SIG-M5 treated with dmso at 0.1 percent for 504 hours (cell line): ENCODE measurements at regions not wholly inside any gene's neighbourhood (a gene's known extent, or its start where the extent isn't known, plus 50 kb on each side); places are given as distances from the start of the nearest gene placed in this dataset.

Source experiments
- DNase-seq: peaks from one replicate; lab custom pipeline; 2025; ENCODE audit not compliant: unreplicated experiment; lab: John Stamatoyannopoulos, UW

DNA sequence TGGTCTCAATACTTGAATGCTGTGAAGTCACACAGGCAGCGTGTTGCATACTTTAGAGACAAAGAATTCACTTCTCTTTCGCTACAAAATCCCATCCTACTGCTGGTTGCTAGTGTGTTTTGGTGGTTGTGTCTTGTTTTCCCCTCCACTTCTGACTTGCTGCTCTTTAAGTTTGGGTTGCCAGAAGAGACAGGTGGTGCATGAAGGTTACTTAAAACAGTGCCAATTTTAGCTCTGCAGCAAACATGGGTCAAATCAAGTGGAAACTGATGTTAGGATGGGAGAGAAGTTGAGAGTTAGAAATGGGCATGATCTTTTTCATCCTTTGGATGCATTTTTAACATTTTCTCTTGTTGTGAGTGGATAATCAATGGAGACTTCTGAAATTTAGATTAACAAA is 136.2 kb upstream of the KCNH7 start:
- DNase-seq = no peak

DNA sequence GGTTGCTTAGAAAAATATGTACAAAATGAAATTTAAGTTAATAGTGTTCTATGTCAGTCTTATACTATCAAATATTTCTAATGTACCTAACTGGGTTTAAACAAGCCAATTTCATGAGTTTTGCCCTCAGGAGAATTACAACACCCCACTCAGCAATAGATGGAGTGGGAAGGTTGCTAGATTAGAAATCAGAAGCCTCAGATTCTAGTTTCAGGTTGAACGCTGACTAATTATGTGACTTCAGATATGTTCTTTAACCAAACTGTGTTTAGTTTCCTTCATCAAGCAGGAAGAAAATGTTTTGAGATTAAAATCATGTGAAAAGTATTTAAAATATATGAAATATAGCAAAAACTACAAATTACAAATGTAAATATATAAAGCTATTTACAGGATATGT is 133.8 kb upstream of the KCNH7 start:
- DNase-seq = no peak

DNA sequence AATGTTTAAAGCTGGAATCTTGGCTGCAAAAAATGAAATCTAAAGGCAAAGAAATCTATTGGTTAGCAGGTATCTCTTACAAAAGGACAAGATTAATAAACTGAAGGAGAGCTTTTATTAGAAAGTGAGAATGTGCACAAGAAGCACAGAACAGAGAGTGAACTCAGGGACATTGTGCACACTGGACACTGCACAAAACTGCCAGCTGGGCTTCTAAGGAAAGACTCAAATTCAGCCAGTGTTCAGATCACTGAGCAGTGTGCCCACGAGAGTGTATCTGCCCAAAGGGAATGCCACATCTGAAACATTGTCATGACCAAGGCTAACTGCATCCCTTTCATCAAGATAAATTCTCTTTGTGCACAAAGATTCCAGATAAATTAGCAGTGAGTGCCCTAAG is 129.7 kb upstream of the KCNH7 start:
- DNase-seq = no peak

DNA sequence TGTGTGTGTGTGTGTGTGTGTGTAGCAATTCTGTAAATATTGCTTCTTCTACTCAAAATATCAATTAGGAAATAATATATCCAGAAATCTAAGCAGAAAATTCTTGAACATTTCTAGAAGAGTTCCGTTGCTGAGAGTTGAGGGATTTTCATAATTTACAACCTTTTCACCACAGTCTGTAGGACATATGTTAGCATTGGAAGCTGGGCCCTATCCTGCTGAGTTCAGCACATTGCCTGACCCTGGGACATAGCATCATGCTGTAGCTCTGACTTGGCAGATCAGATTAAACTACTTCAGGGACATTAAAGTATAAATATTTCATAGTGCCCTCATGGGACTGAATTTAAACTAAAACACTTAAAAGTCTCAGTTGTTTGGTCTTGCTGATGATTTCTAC is 129.2 kb upstream of the KCNH7 start:
- no peak for DNase-seq

DNA sequence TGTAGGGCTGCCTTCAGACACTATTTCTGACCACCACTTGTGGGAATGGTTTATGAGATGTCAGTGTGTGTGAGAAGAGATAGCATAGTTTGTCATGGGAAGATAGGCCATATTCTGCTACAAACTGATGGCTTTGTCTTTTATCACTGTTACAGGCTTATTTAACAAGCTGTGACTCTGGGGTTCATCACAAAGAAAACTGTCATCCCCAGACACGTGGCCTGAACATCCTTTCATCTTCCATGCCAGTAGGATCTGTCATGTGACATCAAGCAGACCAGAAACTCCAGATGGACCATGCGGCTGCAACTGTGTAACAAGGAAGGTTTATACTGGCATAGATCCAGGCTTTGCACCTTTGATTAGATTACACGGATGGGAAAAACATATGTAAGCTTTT is 128.6 kb upstream of the KCNH7 start:
- no peak for DNase-seq

DNA sequence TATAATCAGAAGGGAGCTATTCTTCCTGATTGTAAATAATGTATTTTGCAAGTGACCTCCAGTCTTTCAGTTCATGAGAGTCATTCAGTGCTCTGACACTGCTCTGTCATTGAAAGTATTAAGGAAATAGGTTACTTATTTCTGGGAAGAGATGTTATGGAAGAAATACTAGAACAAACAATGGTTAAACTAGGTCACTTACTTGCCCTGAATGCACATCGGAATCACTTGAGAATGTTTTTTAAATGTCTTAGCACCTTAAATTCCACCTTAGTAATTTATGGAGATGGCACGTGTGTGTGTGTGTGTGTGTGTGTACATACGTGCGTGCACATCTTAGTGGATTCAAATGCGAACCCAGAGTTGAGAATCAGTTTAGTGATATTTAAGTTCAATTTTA is 126.6 kb upstream of the KCNH7 start:
- DNase-seq = no peak

DNA sequence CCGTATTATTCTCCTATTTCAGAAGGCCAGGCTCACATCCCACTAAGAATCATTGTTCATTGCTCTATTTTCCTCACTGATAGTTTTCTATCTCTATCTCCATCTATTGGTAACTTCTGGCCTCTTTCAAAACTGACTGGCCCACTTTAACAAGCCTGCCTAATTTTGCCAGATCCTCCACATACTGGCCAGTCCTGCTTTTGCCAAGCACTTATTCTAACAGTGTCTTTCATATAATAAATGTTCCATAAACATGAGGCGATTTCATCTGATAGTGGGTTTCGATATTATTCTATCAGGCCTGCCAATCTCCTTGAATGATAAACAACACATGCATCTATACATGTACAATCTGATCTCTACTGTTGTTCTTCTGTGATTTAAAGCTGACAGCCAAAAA is 125.9 kb upstream of the KCNH7 start:
- no peak for DNase-seq

DNA sequence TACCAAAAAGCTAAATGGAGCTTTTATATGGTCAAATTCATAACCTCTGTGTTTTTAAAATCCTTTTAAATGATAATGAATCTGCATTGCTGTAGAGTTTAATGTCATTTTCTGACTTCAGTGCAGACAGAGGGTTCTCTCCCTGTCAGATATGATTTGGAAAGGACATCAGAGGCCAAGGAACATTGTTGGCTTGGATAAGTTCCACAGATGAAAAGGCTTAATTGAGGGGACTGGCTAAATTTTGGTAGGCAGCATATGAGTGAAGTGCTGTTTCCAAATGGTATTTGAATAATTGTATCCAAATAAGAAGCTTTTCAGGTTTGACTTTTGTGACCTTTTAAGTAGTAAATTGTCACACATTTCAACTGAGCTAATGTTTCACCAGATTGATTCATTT is 124.6 kb upstream of the KCNH7 start:
- no peak for DNase-seq

DNA sequence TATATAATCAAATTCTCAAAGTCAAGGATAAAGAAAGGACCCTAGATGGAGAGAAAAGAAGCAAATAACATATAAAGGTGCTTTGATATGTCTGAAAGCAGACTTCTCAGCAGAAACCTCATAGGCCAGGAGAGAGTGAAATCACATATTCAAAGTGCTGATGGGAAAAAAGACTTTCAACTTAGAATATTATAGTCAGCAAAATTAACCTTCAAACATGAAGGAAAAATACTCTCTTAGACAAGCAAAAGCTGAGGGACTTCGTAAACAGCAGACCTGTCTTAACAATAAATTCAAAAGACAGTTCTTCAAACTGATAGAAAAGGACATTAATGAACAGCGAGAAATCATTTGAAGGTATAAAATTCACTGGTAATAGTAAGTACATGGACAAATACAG is 107.2 kb upstream of the KCNH7 start:
- no peak for DNase-seq

DNA sequence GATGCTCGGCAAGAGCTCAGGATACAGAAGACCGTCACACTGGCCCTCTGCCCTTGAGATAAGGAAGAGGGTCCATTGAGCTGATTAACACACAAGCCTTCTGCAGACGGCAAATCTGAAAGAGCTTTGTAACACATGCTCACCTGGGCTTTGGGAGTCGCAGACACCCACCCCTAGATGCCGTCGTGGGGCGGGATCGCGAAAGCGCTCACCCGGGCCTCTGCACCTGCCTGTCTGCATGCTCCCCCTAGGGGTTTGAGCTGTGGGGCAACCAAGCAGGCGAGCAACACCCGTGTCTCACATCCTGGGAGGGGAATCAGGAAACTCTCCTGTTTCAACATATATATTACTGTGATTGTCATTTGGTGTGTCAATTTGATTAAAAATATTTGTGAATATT is 99.8 kb upstream of the KCNH7 start:
- no peak for DNase-seq

DNA sequence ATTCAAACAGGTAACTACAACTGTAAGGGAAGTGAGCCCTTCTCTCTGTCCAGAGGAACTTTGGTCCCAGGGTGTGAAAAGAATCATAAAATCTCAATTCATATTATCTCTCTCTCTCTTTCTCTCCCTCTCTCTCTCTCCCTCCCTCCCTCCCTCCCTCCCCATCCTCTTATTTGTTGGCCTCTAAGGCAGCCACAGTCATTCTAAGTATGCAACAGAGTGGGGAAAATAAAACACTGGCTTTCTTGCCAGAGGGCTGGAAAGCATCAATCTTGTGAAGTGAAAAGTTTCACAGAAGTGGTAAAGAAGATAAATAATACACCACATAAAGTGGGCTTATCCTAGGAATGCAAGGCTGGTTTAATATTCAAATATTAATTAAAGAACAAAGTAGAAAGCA is 95.6 kb upstream of the KCNH7 start:
- DNase-seq = no peak

DNA sequence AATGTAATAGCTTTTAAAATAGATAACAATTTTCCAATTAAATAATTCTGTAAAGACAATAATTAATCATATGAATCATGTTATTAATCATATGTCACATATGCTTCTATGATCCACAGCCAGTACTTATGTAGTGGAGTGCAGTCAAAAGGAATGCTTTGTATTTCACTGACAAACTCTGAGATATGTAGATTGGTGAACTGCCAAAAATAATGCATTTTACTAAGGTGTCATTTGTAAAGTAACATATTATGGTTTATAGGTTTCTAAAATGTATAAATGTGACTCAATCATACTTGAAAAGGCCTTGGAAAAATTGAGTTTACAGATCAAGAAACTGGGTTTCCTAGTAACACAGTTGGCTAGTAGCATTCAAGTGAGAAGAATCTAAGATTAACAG is 93.8 kb upstream of the KCNH7 start:
- no peak for DNase-seq

DNA sequence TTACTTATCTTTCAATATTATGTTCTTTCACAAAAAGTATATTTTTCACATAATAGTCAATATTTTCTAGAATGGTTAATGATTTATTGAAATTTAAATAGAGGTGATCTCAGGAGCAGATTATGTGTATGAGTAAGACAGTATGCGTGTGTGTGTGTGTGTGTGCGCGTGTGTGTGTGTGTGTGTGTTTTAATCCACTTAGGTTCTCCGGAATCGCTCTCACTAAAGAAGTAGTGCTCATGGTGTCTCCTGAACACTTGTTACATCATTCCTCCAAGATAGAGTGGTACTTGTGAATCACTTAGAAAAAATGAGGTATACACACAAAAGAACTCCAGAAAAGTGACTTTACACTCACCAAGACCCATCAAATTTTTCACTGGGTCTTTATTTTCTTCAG is 91.0 kb upstream of the KCNH7 start:
- DNase-seq = no peak

DNA sequence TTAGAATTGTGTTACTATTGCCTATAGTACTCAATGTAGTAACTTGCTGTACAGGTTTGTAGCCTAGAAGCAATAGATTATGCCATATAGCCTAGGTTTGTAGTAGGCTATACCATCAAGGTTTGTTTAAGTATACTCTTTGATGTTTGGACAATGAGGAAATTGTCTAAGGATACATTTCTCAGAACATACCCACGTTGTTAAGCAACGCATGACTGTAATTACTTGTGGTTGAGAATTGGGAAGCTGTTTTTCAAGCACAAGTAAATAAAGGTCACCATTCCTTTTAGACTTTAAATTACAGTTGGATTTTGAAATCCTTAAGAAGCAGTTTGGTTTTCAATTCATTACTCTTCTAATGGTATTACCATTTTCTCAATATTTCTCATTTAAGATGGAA is 89.8 kb upstream of the KCNH7 start:
- peak; percentile 54 for DNase-seq

DNA sequence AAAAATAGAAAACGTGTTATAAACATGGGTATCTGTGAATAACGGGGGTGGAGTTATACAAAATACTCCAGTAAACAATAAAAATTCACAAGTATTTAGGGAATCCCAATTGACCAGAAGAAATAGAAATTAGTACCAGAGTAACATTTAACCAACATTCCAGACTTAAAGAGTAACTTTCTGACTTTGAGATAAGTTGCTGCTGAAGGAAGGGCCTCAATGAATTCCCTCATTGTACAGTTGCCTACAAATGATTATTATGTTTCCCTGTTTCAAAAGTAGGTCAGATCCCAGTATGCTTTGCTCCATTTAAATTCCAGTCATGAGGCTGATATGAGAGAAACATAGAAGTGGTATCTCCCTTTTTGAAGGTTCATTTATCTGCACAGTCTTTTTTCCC is 88.3 kb upstream of the KCNH7 start:
- DNase-seq = no peak

DNA sequence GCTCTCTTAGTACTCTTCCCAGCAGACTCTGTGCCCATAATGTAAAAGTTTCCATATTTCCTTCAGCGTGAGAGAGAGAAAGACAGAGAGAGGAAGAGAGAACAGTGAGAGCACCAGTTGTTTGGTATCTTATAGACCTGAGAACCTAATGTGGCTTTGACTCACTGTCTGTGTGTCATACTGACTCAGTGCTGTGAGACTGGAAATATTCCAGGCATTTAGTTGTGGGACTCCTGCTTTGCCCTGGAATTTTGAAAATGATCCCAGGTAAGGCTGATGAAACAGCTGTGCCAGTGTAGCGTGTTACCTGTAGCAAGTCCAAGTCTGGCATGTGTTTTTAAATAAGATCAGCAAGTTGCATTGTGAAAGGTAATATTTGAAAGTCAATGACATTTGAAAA is 87.9 kb upstream of the KCNH7 start:
- no peak for DNase-seq

DNA sequence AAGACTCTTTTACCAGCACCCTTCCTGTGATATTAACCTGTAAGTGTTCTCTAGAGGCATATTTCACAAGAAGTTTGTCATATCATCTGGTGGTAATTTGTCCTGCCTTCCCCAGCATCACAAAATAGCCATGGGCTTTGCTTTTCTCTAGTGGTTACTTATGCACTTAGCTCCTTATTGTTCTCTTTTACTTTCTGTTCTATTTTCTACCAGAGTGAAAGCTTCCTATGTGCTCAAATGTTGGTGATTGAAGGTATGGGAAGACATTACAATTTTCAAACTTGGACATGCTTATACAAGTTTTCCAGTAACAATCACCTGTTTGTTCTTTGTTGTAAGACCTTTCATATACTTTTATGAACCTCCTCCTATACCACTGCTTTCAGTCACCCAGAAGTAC is 87.0 kb upstream of the KCNH7 start:
- DNase-seq = no peak

DNA sequence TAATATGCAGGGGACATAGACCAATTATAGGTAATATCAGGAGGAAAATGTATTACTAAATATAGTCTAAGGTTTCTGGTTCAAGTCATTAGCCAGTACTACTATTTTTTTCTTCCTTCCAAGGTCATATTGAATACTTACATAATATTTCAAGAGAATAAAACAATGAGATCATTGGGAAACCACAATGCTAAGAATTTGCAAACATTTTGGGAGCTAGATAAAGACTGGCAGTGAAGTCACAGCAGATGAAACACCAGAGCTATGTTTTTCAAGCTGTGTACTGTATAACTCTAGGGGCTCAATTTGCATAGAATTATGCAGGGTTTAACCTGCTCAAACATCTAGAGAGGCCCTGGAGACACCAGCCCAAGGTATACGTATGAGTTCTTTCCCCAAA is 80.5 kb upstream of the KCNH7 start:
- DNase-seq = no peak

DNA sequence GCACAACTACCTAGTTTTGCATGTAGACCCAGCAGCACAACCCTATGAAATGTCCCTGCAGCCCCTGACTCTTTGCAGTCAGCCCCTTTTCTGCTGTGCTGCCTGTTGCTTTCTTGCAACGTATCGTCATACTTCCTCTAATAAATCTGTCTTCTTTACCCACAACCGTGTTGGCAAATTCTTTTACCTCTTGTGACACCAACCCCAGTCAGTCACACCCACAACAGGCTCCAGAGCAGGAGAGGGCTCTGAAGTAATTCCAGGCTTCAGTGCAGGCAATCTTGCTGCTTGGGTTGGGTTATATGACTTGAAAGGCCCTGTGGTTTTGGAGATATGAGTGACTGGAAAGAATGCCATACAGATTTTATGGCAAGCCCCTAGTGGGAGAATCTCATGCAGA is 79.1 kb upstream of the KCNH7 start:
- DNase-seq = peak; percentile 49

DNA sequence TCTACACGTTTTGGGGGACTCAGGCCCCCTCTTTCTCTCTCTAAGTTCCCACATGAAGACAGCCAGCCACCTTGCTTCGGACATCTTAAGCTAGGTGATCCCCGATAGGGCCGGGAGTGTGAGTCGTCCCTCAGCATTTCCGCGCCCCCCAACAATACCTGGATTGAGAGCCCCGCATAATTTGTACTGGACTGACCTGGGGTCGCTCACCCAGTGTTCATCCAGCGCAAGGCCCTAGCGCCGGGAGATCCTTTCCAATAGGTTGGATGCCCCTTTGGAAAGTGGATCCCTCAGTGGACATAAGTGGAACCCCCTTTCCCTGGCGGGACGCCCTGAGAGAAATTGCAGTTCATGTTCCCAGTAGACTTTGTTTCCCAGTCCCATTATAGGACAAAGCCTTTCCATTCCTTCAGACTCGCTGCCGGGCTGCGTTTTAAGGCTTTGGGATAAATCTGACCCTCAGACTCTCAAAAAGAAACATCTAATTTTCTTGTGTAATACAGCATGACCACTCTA is 77.8 kb upstream of the KCNH7 start:
- no peak for DNase-seq

DNA sequence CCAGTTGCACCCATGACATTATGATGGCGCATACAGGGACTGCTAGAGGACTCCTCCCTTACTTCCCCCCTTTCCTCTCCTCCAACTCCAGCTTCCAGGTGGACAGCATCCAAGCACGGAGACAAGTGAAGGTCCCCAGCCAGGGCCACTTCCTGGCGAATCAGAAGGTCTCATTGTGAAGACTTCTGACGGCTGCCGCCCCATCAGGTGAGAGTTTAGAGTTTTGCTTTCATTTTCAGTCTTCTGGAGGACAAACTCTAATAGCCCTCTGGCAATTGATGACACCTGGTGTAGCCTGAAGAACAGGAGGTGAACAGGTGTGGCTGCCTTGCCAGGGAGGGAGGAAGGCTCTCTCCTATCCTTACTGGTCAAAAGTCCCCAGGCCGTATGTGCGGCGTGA is 77.3 kb upstream of the KCNH7 start:
- no peak for DNase-seq

DNA sequence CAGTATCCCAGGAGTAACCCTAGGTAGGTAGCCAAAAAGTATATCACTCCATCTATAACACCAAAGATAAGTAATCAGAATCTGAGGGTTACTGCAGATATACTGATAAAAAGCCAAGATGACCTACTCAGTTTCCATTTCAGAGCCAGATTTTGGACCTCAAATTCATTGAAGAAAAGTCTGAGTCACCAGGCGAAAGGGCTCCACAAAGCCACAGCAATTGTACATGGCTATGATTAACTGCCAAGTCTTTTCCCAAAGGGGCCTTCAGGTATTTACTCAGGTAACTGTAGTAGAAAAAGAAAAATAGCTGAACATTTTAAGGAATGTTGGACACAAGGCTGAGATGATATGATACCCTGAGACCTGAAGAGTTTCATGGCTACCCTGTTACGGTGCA is 75.6 kb upstream of the KCNH7 start:
- DNase-seq = no peak

DNA sequence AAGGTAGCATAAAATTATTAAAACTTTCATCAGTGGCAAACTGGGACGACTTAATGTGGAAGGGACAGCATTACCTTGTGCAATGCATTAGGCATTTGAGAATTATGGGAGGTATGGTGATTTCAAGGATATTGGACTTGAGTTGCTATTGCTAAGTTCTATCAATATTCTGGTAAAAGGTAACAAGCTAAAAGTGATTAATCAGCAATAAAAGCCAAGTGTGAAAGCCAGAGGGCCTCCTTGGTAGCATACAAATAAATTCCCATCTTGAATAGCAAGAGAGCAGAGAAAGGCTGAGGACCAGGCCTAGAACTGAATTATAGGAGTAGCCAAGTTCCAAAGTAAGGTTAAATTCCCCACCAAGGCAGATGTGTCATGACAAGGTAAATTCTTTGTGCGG is 74.2 kb upstream of the KCNH7 start:
- DNase-seq = no peak

DNA sequence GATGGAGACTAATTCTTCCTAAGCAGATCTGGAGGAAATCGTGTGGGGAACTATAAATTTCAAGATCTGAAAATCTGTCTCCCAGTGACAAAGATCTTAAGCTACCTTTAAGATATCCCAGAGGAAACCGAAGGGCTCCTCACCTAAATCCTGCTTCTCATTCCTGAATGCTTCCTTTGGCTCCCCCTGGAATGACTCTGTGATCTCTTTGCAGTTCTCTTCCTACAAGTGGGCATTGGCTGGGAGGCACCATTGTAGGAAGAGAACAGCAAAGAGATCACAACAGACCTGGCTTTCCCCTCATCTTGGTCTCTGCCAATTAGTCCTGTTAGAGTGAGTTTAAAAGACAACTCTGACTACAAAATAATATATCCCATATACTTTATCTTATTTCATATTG is 70.0 kb upstream of the KCNH7 start:
- DNase-seq = no peak
